Gastroesophageal sphincter (tissue), 3 donors: ENCODE measurements at regions not wholly inside any gene's neighbourhood (a gene's known extent, or its start where the extent isn't known, plus 50 kb on each side); places are given as distances from the start of the nearest gene placed in this dataset.

Experiments used
- CTCF ChIP-seq, 4 experiments: fragments of 200-600 bp in 2 of 4; fragments of 450-650 bp in 2 of 4; sonication (generic) in 1 of 4; IDR thresholded peaks; one replicate each; pipeline ENCODE4 v1.5.1; 2017 to 2019; ENCODE audit warnings: antibody characterized with exemption in 4 of 4, mild to moderate bottlenecking in 2 of 4, moderate library complexity in 2 of 4
- EP300 ChIP-seq: sonication (generic); formaldehyde crosslinking; IDR thresholded peaks from one replicate; pipeline ENCODE4 v1.6.1; 2017; ENCODE audit warnings: antibody characterized with exemption, mild to moderate bottlenecking
- POLR2A ChIP-seq, 2 donors: fragments of 450-650 bp; IDR thresholded peaks; one replicate each; pipeline ENCODE4 v1.6.1; 2017; ENCODE audit warnings: antibody characterized with exemption in 2 of 2, mild to moderate bottlenecking in 2 of 2, moderate library complexity in 1 of 2
- POLR2AphosphoS5 ChIP-seq: sonication (generic); formaldehyde crosslinking; IDR thresholded peaks from one replicate; pipeline ENCODE4 v1.6.1; 2017; ENCODE audit warnings: antibody characterized with exemption

GRCh38 chr4:133714211-133714610 lies 487.4 kb downstream of the PABPC4L start:
- TF ChIP-seq POLR2AphosphoS5, result no peak
- no peak for TF ChIP-seq CTCF (IDR thresholded peaks at IDR 0.05)
- no peak for TF ChIP-seq POLR2A (IDR thresholded peaks at IDR 0.05)
- TF ChIP-seq EP300, result no peak
